T-helper 1 cell (primary cell): ENCODE measurements at regions not wholly inside any gene's neighbourhood (a gene's known extent, or its start where the extent isn't known, plus 50 kb on each side); places are given as distances from the start of the nearest gene placed in this dataset.

Experiments used
- DNase-seq, 5 donors: peaks; one replicate each; pipeline ENCODE4 v3.0.0-alpha.2; 2012 to 2020

DNA sequence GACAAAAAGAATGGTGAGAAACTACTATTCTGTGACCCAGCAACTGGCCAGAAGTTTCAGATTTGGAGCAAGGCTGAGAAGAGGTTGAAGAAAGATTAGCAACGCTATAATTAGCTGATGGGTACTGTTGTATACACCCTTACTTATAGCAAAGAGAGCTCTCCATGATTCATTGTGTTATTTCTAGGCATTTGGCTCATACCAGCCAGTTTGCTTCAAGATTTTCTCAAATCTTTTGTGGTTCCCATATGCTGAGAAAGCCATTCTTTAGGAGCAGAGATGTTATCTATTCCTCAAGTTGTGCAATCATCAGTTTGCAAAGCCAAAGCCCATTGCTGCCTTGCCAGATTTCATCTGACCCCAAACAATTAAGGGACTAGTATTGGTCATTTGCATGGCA lies 179.4 kb downstream of the ETS1 start:
- DNase-seq: no peak

DNA sequence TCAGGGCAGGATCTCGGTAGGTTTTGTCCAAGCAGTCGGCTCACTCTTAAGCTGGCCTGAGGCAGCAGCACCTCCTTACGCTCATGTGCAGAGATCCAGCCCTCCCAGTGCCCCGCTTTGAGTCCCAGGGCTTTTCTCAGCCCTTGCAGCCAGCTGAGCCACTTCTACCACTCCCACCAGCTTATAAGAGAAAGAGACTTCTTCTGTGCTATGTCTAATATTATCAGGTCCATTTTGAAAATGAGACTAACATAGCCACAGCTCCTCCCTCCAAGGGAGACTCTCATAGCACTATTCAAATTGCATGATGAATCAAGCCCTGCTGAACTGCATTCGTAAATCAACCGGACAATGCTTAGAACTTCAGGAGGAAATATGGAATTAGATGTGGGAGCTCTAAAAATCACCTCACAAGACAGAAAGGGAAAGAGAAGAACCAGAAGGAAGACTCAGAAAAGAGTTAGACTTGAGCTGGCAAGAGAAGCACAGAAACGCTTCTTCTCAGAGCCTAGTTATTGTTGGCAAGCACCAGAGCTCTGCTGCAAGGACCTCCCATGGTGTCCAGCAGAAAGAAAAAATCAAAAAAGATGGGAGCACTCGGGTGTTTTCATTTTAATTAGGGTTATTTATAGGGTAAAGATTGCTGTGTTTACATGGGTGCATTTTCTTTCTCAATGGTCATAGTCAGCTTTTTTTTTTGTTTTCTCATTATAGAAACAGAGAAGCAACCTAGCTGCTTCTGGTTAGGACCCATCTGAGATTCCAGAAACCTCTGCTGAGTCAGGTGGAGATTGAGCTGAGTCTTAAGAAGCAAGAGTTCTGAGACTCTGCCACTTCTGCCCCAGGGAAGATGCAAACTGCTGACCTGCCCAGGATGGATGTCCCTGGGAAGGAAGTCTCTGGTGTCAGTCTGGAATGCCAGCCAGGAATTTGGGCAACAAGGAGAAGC lies 181.4 kb downstream of the ETS1 start:
- DNase-seq: no peak

DNA sequence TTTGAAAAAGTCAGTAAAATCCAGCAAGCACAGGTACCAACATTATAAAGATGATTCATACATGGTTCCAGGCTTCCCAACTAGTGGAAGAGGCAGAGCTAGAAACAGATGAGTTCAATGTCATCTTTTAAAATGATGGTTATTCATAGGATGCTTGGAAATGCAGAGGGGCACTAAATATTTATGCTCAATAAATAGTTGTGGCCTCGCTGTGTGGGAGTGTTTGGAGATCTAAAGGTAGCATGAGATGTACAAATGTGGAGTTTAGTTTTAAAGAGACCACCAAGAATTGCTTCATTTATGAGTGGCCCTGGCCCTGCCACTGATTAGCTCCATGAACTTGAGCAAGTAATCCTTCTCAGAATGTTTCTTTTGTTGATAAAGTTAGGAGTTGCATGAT lies 182.2 kb downstream of the ETS1 start:
- no peak for DNase-seq

DNA sequence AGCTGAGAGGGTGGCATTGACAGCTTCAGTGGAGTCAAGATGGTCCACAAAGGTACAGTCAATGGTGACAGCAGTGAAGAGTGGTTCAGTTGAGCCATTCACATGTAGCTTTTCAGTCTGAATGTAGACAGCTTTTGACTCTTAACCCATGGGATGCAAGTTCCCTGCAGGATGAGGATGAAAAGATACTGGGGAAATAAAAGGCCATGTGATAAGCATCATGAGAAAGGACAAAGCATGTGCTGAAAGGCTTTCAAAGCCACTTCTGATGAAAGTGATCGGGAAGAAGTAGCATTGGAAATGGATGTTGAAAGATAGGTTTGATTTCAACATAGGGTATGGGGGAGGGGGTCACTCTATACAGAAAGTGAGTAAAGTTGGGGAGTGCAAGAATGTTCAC lies 182.9 kb downstream of the ETS1 start:
- DNase-seq: no peak

DNA sequence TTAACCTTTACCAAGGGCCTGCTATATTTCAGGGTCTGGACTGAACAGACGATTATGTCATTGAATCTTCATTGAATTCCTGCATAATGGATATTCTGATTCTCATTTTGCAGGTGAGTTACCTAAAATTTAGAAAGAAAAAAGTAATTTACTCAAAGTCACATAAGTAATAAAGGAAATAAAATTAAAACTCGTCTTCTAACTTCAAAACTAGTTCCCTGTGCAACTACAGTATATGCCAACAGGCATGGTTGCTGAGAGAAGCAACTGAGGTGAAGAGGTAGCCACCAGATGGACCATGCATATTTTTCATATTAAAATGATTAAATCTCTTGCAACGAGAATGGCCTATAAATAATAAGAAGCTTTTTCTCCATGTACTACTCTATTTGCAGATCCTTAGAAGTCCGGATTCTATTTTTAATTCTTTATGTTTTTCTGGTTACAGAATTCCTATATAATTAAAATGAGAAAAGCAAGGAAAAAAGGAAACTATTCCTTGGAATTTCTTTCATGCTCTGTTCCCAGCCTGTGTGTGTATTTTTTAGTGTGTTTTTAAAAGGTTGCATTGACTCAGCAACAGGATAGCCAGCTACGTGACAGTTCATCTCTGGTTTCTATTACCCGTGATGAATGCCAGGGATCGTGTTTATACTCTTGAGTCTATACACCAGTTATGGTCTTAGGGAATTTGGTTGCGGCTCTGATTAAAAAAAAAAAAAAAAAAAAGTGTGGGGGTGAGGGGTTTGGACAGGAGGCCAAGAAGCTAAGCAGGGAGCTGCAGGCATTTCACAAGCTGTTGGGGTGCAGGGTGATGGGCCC lies 186.8 kb downstream of the ETS1 start:
- DNase-seq: no peak

DNA sequence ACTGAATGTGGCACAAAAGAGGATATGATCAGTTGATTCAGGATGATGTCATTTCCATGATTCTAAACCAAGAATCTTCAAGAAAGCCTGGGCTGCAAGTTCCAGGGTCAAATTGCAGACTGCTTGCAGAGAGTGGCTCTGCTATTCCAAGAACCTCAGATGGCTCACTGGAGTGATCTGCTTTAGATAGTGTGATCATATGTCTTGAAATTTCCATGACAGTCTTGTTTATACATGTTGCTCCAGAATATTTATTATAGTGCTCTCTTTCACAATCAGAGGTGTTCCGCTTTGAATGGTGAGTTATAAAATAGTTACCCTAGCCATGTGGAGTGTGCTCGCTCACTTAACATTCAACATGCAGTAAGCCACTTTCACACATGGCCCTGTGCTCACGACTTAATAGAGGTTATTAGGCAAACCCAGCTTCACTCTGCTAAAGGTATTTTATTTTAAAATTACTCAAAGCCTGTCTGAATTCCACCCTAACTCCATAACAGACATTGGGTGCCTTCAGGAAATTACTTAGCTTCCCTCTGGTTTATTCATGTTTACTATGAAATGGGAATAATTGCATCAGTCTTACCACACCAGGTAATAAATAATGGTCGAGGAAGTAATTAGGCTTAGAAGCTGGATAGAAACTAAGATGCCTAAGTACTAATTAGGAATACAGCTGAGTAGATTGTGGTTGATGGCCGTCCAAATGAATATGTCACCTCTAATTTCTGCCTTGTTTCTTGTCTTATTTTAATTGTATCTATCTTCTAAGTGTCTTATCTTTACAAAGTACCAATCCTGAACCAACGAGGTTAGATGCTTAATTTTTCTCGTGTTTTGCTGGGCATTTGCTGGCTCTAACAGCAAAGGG lies 187.9 kb downstream of the ETS1 start:
- peak in 1 of 5 donors; percentile 27 for DNase-seq

DNA sequence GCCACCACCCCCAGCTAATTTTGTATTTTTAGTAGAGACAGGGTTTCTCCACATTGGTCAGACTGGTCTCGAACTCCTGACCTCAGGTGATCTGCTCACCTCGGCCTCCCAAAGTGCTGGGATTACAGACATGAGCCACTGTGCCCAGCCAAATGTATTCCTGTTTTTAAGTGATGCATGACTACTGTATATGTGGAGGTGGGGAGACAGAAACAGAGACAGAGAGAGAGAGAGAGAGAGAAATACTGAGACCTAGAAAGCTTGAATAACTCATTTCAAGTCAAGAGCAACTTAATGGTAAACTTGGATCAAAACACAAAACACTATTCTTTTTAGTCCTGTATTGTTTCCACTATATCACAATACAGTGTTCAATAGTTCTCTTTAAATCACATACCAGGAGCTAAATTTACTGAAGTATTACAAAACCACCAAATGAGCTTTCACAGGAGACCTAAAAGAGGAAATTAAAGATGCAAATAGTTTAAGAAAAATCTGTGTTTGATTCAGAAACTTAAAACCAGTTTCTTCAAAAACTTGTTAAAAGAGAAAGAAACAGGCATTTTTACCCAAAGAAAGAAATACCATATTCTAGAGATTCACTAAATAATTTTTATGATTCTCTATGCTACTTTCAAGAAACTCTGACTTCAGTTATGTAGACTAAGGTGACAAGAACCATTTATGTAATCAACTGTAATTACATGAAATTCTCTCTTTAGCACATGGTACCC lies 188.7 kb downstream of the ETS1 start:
- DNase-seq: no peak

DNA sequence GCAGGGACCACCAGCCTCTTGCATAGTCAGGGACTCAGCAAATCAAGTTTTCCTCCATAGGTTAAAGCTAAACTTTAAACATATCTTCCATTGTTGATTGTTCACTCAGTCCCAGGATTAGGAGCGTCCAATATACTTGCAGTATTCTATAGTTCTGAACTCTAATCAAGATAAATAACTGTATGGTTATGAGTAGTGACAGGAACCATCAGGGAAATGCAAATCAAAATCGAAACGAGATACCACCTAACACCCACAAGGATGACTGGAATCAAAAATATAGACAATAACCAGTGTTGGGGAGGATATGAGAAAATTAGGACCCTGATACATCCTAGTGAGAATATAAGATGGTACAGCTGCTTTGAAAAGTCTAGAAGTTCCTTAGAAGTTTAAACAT lies 190.0 kb downstream of the ETS1 start:
- no peak for DNase-seq

DNA sequence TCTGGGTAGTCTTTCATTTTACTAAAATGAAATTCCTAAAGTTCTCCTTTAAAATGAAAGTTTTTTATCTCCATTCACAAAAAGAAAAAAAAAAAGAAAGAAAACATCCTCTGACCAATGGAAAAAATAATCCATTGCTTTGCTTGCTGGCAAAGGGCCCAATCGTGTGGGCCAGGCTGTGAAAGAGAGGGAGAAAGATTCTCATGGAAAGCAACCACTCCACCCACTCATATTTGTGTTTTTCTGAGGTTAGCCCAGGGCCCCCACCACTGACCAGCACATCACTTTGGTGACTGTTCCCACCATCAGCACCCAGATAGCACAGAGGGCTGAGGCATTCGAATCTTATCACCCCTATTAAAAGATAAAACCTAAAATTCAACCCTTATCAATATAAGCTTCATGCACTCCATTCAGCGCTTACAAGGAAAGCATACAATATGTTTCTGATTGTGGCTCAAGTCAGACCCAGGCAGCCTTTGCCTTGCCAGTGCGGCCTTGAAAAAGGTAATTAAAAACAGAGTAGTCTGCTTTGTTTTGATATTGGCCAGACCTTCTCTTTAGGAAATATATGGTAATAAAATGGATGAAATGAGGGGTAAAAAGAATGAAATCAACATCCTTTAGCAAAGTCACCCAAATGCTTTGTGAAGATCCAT lies 192.8 kb downstream of the ETS1 start:
- DNase-seq: no peak

DNA sequence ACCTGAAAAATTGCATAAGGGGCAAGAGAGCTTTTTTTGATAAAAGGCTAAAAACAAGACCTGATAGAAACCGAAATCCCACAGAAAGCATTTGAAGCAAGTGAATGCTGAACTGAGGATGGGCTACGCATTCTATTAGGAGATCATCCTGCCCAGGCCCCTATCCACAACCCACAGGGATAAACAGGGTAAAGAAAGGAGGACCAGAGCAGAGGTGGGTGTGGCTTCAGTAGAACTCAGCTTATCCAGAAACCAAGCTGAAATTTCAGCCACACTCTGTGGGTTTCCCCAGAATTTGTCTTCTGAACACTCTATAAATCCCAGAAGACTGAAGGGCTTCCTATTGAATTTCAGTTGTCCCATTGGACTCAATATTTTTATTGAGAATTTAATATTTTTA lies 195.1 kb downstream of the ETS1 start:
- DNase-seq: no peak

DNA sequence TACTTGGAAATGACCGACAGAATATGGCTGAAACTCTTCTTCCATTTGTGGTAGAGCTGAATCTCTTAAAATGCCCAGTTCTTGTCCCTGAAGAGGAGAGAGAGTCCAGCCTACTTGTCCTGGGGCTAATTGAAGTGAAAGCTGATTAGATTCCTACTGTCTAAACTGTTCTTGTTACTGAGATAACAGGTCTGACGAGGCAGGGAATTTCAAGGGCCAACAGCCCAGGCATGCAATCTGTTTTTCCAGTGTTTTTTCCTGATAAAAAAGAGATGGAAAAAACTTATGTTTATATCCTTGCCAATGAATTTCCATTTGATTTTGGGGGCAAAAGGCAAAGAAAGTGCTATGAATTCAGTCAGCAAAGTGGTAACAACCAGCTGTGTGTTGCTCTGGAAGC lies 195.5 kb downstream of the ETS1 start:
- DNase-seq: no peak

DNA sequence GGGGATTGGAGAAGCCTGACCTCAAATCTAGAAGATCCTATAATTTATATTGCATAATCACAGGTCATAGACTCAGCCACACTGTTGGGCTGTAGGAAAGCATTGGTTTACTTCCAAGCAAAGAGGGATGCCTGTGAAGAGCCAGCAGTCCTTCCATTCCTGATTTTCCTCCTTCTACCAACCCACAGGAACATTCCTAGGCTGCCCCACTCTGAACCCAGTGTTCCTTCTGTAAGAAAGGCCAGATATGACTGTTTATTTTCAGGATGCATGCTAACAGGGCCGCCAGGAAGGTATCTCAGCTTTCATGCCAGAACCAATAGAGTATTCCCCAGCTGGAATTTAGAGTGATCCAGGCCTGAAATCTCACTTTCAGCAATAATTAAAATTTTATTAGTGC lies 197.1 kb downstream of the ETS1 start:
- DNase-seq: no peak

DNA sequence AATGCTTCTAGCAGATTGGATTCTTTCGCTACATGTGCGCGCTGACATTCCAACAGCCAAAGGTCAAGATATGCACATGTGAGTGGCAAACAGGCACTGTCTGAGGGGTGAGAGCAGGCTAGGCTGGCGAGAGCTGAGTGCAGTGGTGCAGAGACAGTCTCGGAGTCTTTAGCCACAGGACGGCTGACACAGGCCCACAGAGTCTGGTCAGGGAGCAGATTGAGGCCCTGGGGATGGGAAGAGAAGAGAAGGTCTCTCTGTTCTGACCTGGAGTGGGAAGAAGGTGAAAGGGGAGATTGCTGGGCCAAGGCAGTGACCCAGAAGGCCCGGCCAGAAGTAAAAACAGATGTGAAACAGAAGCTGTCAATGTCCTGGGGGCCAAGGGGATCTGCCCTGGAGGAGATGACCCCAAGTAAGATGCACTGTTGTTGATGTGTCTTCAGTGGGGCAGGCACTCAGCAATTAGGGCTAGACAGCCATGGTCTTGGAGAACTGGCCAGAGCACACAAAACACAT lies 197.8 kb downstream of the ETS1 start:
- DNase-seq: no peak

DNA sequence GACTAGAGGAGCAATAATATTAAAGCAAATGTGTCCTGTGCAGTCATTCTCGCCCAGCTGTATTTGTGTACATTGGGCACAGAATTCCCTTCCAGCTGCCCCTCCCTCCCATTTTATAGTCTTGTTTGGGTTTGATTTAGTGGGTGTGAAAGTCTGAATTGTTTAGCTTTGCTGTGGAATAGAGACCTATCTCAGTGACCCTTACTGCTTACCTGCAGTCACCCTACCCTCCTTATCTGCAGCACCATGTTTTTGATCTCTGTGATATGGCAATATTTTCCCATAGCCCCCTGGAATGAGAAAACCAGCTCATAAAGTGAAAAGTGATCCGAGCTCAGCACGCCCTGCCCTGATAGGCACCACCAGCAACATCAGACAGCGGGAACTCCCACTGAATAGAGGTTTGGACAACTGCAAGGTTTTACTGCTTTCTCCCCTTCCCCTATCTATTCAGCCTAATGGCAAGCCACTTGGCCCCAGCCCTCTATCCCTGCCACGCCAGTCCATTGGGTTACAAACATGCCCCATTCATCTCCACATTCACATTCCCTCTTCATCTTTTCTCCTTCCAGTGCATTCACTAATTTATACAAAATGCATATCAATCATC lies 199.0 kb downstream of the ETS1 start:
- DNase-seq: no peak

DNA sequence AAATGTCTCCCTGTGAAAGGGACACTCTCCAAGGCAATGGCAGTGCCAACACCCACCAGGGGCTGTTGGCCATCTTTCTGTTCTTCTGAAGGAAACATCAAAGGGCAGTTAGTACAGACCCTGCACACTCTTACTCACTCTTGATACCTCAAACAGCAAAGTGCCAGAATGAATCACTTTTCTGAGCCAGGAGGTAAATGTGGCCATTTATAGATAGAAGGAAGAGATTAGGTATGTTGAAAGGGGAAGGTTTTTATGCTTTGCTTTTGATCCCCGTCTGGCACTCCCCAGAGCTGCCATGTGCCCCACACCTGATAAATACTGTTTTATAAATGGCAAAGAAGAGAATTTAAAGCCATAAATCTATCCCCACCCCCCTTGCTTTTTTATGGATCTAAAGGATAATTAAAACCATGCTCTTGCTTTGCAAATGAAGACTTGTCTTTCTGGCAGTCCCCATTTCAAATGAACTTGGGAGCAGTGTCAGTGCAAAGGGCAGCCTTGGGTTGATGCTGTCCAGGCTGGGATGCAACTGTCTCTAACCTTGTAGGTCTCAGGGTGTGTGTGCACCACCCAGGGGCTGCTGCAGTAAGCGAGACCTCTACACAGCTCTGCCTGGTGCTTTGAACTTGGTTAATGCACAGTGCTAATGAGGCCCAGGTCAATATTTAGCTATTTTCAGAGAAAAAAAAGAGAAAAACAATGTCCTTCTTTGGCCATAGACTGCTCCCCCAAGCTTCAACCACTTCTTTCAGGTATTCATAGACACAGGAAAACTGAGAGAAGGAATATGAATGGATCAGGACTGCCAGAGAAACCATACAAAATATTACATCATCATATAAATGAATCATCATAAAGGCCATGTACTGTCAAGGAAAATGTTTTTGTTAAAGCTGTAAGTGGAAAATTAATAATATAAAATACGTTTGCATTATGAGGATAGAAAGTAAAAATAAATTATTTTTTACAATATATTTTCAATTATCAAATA lies 207.5 kb downstream of the ETS1 start:
- peak in 2 of 5 donors; percentile 8 to 72 for DNase-seq

DNA sequence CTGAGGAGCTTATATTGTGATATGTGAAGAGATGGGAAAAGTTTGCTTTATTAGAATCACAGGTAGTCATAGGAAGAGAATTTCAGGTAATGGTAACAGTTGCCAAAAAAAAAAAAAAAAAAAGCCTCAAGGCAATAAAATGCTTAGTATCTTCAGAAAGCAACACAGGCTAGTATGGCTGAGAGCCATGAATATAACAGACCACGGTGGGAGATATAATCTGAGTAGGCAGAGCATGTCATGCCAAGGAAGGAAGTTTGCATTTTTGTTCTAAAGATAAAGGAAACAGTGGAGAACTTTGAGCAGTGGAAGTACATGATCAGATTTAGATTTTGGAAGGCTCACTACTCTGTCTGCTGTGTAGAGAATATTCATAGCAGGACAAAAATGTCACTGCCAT lies 211.4 kb downstream of the ETS1 start:
- no peak for DNase-seq

DNA sequence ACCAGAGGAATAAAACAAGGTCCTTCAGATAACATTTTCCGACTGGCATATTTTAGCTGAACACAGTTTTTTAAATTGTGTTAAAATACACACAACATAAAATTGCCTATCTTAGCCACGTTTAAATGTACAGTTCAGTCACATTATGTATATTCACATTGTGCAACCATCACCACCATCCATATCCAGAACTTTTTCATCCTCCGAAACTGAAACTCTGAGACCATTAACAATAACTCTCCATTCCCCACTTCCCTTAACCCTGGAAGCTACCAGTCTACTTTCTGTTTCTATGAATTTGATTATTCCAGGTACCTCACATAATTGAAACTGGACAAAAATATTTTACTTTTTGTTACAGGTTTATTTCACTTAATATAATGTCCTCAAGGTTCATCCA lies 213.3 kb downstream of the ETS1 start:
- DNase-seq: no peak

DNA sequence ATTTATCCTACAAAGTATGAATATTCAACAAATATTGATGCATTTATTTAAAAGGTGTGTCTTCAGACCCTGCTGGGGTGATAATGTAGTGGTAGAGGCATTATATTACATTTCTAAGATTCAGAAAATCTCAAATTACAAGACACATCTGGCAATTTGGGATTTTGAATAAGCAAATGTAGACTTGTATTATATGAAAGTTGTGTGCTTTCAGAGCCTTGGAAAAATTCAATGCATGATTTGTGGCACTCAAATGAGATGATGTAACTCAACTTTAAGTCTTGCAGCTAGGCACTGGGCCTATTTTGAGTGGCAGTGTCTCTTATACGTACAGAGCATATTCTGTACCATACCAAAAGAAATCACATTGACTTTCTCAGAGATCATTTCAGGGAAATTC lies 214.4 kb downstream of the ETS1 start:
- DNase-seq: no peak

DNA sequence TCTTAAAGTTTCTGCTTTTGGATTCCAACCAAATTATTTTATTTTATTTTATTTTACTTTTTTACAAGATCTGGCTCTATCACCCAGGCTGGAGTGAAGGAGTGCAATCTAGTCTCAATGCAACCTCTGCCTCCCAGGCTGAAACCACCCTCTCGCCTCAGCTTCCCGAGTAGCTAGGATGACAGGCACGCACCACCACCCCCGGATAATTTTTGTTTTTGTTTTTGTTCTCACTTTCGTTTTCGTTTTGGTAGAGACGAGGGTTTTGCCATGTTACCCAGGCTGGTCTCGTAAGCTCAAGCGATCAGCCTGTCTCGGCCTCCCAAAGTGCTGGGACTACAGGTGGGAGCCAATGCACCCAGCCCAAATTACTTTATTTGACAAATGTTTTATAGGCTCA lies 219.8 kb downstream of the ETS1 start:
- DNase-seq: peak in 3 of 5 donors; percentile 15 to 78 (median 23)

DNA sequence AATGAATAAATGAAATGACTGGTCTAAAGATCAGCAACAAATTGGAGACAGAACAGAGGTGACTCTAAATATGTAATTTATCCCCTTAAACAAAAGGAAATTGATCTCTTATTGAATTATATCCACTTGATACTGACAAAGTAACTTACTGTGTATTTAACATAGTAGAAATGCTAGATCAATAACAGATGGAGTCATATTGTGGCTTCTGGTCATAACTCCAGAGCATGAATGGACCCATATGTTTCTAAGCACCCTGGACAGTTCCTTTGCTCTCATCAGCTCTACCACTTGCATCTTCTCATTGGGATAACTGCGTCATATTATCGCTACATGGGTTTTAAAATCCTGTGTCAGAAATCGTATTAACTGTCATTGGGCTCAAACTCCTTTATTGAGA lies 222.3 kb downstream of the ETS1 start:
- peak in 1 of 5 donors; percentile 22 for DNase-seq
